Mucosa of gallbladder (tissue), 1 donor: ENCODE measurements at regions not wholly inside any gene's neighbourhood (a gene's known extent, or its start where the extent isn't known, plus 50 kb on each side); places are given as distances from the start of the nearest gene placed in this dataset.
"Not testable (repeated sequence)": the region's sequence is repeated elsewhere in the genome, so short reads cannot be mapped to it uniquely, and the experiment has no call there.

Source experiments
- DNase-seq: peaks from one replicate; pipeline ENCODE4 v3.0.0-alpha.2; 2020; ENCODE audit warnings: low spot score
- donor health status: DM: no; HTN: no; CAD: no.

DNA sequence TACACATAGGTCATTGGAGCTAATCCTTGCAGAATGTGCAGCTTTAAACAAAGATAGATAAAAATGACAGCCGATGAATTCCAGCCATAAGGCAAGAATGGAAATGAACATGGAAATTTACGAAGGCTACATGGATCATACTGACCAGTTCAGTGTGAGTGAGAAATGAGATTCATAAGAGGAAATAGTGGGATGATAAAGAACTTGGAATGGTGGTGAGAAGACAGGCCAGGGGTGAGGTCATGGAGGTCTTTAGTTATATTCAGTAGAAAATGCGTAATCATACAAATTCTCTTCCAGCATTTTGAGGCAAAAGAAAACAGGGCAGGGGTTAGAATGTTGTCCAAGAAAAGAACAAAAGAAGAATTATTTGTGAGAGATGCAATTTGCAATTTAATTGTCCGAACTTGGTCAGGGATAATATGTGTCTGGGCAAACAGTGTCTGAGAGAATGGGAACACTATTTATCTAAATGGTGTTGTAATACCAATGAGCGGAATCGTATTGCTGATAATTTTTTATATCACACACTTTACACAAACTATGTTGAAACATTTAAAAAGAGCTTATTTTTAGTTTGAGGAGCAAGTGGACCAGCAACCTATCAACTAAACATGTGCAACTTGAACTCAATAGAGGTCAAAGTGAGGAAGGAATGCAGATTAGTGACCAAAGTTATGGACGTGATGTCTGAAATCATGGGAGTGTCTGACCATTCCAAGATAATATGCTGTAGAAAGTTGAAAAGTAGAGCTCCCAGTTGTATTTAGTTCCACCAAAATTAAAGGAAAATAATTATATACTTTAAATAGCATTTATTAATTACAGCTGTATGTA lies 739.0 kb upstream of the NCAM2 start:
- no peak for DNase-seq

DNA sequence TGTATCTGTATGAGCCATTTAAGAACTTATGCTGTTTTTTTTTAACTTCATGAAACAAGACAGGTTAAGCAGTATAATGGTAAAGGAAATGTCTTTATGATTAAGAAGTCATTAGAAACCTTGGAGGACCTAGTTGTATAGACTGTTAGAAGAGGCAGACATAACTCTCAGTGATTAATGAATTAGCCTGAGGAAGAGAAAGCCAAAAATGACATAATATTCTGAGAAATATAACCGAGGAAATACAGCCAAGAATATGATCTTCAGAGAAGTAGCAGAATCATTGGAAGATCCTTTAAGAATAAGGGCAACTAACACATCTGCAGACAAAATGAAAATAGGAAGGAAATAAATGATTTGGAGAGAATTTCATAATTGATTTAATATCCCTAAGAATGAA lies 738.1 kb upstream of the NCAM2 start:
- DNase-seq, result no peak

GRCh38 chr21:20261364-20261763 lies 736.8 kb upstream of the NCAM2 start:
- DNase-seq, result no peak

DNA sequence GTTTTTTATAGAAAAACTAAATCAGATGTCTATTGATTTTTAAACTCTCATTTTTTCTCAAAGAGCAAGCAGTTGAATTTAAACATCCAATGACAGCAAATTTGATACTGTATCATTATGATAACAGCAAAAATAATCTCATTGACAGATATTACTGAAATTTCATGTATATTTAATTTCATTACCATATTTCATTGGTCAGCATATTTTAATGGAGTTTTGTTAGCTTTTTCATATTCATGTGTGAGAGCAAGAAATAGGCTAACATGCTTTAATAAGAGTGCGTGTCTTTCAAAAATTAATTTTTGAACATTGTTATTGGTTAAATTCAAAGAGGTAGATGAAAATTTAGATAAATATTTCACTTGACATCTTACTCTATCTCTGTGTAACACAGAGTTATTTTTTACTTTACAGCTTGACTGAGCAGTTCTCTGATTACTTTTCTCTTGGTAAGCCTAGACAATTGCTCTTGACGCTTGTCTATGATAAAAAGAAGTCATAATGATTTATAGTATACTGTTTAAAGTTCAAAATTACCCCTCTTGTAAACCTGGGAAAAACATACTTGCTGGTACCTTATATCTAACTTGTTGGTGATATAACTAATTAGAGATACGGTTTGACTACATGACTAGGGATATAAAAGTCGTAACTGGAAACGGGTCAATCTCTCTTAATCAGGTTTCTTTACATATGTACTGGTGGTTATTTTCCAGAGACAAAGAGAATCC lies 732.3 kb upstream of the NCAM2 start:
- no peak for DNase-seq

DNA sequence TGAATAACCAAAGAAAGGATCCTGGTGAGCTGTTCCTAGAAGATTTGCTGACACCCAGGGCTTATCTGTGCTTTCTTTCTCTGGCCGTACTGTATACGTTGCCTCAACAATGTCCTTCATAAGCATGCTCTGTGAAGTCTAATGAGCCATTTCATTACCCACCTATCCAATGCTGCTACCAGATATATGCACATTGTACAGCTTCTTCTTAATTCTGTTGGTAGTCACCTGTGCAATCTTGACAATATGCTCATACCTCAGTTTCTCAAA lies 731.8 kb upstream of the NCAM2 start:
- no peak for DNase-seq

- DNase-seq, result peak; percentile 13
Observed at GRCh38 chr21:20270365-20271055, 727.7 kb upstream of the NCAM2 start.

DNA sequence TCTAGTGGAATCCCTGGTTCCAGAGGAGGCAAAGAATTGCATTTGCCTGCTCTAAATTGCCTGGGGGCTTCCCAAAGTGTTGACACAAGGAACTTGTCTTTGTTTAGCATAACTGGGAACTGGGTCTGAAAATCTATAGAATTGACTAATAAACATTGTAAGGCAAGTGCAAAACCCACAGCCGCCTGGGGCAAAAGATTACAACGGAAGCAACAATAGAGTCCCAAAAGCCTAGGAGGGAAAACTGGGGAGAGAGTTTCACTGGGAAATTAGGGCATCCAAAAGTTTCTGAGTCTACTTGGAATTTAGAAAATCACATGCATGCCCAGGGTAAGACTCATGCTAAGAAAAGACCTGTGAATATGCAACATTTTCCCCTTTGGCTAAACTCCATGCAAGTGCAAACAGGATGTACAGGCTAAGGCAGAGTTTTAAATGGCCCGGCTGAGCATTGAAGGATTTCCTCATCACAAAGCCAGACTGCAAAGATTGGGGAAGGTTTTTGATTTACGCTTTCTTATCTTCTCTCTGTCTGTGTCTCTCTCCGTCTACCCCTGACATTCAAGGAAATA lies 725.3 kb upstream of the NCAM2 start:
- DNase-seq, result no peak

DNA sequence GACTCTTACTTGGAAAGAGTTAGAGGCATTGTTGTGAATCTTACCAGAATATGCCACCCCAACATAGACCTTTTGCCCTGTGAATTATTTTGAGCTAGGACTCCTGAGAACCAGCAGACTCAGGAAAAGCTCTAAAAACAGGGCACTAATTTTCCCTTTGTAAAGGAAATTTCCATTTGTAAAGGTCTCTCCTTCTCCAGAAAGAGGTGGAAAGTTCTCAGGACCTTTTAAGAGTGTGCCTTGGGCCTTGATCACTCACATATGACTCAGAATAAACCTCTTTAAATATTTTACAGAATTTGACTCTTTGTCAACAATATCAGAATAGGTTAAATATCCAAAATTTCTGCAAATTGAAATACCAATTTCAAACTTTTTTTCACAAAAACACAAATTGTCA lies 721.8 kb upstream of the NCAM2 start:
- no peak for DNase-seq

- DNase-seq, result no peak
Observed at GRCh38 chr21:20276954-20277353, 721.3 kb upstream of the NCAM2 start.

DNA sequence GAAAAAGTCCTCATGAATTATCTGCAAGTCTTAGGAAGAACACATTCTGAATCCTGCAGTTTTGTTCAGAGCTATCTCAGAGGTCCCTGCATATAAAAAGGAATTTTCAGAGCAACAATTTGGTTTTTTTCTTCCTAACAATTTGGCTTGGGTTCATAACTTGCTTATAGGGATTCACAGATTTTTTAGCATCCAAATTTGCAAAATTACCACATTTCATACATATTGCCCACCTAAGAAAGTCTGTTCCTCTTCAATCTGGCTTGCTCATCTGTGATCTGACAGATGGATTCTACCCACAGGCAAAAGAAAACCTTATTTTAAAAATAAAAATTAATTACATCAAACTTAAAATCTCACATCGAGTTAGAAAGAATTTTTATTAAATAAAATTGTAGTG lies 714.4 kb upstream of the NCAM2 start:
- DNase-seq, result no peak

GRCh38 chr21:20292280-20292679 lies 705.9 kb upstream of the NCAM2 start:
- DNase-seq, result no peak

DNA sequence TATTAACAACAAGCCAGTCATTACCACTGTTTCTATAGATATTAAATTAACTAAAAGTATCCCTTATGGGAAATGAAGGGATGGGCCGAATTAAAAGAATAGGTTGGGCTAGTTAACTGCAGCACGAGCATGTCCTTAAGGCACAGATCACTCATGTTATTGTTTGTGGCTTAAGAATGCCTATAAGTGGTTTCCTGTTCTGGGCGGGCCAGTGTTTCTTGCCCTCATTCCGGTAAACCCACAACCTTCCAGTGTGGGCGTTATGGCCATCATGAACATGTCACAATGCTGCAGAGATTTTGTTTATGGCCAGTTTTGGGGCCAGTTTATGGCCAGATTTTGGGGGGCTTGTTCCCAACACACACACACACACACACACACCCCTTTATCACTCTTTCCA lies 705.4 kb upstream of the NCAM2 start:
- not testable (repeated sequence) for DNase-seq

DNA sequence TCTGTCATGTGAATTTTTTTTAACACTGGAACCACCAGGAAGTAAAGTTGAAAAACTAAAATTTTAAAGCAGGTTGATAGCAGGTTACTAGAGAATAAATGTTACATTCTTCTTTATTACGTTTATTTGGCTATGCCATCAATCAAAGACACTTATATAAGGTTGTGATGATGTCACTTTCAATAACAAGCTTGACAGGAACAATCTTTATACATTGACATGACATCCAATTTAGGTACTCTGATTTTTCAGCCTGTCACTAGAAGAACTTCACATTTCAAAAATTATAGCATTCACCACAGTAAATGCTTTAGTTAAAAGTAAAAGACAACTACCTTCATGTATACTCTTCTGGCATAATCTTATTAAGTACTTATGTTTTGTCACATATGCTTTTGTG lies 696.8 kb upstream of the NCAM2 start:
- DNase-seq, result no peak

DNA sequence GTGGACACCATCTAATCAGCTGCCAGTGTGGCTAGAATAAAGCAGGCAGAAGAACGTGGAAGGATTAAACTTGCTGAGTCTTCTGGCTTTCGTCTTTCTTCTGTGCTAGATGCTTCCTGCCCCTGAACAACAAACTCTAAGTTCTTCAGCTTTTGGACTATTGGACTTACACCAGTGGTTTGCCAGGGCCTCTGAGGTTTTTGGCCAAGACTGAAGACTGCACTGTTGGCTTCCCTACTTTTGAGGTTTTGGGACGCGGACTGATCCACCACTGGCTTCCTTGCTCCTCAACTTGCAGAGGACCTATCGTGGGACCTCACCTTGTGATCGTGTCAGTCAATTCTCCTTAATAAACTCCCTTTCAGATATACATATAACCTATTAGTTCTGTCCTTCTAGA lies 696.1 kb upstream of the NCAM2 start:
- DNase-seq, result no peak

- DNase-seq, result no peak
Observed at GRCh38 chr21:20306836-20307235, 691.4 kb upstream of the NCAM2 start.

DNA sequence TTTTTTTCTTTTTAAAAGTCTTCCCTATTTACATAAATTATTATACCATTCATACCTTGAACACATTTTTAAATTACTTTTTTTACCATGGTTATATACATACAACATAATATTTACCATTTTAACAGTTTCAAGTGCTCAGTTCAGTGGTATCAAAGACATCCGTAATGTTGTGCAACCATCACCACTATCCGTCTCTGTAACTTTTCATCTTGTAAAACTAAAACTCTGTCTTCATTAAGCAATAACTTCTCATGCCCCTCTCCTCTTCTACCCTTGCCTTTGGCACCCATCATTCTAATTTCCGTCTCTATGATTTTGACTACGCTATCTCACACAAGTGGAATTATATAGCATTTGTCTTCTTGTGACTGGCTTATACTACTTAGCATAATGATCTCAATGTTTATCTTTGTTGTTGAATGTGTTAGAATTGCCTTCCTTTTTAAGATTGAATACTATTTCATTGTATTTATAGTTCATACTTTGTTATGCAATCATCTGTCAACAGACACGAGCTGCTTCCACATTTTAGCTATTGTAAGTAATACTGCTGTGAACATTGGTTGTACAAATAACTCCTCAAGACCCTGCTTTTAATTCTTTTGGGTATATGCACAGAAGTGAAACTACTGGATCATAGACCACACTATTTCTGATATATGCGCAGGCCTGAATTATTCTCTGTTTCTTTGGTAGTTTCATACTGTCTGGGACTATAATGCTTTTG lies 689.5 kb upstream of the NCAM2 start:
- no peak for DNase-seq

DNA sequence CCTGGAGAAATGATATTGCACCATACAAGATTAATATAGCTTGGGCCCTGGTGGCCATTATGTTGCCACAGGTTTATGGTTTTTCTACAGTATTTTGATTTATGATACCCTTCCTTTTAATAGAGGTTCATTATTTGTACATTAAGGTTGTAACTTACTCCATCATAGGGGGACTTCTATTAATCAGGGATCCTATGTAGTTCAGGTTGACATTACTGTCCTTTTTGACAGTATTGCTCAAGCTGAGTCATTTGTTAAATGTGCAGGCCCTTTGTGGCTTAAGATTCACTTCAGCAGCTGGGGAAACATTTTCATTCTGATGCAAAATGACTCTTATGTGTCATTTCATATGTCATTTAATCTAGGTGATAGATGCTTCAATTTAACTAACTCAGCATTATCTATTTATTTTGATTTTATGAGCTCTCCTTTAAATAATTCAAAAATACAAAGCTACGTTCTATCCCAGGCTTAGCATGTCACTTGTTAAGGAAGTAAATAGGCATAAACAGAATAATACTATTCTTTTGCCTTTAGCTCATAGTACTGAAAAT lies 686.9 kb upstream of the NCAM2 start:
- DNase-seq, result no peak

DNA sequence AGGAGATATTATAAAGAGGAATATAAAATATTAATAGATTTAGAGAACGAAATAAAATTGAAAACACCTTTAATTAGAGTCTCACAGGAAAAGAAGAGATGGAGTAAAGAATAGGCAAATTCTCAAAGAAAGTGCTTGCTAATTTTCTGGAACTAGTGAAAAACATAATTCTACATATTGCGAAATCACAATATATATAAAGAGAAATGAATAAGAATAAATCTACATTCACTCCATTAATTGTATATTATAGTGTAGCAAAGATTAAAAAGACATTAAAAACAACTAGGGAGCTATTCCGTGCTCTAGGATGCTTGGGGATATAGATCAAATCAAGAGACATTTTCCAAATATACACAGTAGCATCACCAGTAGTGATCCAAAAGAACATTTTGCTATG lies 685.2 kb upstream of the NCAM2 start:
- no peak for DNase-seq

GRCh38 chr21:20315042-20315441 lies 683.2 kb upstream of the NCAM2 start:
- DNase-seq, result no peak

DNA sequence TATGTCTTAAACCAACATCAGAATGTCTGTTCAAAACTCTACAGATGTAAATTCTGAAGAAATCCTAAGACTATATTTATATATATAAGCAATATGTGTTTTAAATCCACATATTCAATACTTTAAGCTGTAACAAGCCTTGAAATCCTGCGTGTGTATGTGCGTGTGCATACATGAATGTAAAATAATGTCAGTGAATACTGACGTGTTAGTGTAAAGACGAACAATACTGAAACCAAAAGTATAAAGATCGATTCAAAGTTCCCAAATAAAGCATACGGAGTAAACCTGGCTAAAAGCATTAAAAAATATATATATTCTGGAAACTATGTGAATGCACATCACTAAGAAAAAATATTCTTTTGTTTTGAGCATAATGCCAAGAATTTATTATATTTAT lies 668.6 kb upstream of the NCAM2 start:
- no peak for DNase-seq

- no peak for DNase-seq
Observed at GRCh38 chr21:20330652-20331051, 667.6 kb upstream of the NCAM2 start.

- DNase-seq, result no peak
Observed at GRCh38 chr21:20334585-20334984, 663.6 kb upstream of the NCAM2 start.
